ENCODE measurements at regions not wholly inside any gene's neighbourhood (a gene's known extent, or its start where the extent isn't known, plus 50 kb on each side); places are given as distances from the start of the nearest gene placed in this dataset.
"Not testable (repeated sequence)": the region's sequence is repeated elsewhere in the genome, so short reads cannot be mapped to it uniquely, and the experiment has no call there.

DNA sequence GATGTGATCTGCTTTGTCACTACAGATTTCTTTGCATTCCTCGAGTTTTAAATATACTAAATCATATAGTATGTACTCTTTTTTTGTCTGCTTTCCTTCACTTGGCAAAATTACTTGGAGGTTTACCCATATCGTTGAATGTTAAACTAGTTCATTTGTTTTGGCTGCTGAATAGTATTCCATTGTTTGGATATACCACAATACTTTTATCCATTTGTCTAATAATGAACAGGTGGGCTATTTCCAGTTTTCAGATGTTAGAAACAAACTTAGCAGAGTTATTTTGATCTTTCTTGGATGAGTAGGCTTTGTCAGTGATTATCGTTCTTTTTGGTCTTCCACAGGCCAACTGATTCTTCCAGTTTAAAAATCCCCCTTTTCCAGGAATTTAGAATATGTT, 154.0 kb upstream of the TGFBR2 start:
- no peak for DNase-seq

DNA sequence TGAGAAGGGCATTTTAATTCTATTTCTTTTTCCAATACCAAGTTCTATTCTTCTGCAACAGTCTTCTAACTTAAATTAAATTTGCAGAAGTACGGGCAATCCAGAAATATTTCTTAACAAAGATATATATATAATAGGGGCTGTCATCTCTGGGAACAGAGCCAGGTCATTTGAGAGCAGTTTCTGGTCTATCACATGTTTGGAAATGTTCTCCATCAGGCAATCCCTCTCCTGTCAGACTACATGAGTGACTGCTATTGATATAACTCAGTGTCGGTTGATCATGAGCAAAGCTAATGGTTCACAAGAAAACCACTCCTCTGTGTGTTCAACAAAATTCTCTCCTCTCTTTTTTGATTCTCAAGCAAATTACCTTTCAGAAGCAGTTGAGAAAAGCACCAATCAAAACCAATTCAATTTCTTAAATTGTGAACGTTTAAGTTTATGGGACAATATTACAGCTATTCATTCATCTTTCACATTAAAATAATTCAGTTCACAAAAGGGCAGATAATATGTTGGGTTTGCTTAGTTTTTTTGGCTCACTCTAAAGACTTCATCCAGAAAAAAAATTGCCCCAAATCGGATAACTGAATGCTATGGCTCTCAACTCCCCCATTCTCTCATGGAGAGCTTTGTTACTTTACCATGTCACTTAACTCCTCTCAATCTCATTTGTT, 152.9 kb upstream of the TGFBR2 start:
- DNase-seq: no peak

DNA sequence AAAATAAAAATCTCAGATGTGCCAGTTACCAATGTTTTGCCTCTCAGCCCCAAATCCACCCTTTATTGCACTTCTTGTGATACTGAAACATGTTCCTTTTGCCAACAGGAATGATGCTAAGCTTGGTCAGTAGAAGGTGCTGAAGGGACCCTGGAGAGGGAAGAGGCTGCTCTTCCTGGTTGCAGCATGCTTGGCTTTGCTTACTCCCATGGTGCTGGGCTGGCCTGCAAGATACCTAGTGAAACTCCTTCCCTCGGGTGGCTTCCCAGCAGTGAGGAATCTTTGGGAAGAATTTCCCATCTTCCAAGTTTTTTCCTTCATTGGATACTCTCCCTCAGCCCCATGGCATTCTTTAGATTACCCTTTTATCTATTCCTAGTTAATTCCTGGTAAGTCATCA, 151.8 kb upstream of the TGFBR2 start:
- no peak for DNase-seq

DNA sequence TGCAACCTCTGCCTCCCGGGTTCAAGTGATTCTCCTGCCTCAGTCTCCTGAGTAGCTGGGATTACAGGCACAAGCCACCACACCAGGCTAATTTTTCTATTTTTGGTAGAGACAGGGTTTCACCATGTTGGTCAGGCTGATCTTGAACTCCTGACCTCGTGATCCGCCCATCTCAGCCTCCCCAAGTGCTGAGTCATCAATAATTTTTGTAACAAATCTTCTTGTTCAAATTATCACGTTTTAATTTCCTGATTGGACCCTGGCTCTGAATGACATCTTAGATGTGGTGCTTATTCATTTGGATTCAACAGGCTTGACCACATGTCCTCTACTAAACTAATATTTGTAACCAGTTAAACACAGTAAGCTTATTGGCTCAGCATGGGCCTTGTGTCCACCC, 151.3 kb upstream of the TGFBR2 start:
- DNase-seq: not testable (repeated sequence)

DNA sequence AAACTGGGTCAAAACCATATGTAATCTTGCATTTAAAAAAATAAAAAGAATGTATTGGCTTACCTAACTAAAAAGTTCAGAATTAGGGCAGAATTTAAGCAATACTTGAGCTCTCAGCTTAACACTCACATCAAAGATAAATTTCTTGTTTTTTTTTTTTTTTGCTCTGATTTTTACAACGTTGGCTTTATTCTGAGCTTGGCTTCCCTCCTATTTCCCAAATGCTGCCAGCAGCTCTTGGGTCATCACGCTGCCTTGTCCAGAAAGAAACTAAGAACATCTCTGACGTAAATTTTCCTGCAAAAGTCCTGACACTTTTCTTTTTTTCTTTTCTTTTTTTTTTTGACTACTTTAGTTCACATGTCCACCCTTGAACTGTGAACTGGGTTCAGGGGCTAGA, 150.6 kb upstream of the TGFBR2 start:
- DNase-seq: no peak

DNA sequence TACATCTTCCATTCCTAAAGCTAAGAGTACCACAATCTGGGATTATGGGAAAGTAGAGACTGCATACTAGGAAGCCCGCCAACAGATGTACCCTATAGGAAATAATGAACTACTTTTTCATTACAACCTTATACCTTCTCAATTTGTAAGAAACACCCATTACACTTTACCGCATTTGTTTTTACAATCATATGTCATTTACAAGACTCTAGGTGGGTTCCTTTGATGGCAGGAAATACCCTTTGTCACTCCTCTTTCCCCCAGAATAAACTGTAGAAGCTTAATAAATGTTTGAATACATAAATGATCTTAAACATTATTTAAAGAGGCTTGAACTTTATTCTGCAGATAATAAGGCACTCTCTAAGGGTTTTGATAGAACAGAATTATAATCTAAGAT, 150.1 kb upstream of the TGFBR2 start:
- DNase-seq: no peak

DNA sequence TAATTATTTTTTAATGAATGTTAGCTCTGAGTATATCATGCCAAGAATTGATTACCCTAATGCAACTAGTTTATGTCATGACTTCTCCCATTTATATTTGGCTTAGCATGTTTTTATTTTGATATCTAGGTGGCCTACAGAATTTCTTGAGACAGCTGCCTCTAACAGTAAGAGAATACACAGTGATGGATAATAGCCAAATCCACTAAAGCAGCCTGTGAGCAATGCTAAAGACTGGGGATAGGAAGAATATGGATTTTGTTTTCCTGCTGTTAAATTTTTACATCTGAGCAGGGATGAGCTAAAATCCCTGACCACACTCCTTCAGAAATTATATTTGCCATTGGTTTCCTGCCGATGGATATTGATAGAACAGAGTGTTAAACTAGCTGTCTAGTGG, 149.3 kb upstream of the TGFBR2 start:
- DNase-seq: no peak

DNA sequence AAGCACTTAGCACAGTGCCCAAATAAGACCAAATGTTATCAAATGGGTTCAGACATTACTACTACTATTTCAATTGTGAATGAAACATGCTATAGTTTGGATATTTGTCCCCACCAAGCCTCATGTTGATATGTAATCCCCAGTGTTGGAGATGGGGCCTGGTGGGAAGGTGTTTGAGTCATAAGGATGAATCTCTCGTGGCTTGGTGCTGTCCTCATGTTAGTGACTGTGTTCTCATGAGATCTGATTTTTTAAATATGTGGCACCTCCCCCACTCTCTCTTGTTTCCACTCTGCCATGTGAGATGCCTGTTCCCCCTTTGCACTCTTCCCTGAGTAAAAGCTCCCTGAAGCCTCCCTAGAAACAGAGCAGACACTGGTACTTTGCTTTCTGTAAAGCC, 148.7 kb upstream of the TGFBR2 start:
- DNase-seq: no peak

DNA sequence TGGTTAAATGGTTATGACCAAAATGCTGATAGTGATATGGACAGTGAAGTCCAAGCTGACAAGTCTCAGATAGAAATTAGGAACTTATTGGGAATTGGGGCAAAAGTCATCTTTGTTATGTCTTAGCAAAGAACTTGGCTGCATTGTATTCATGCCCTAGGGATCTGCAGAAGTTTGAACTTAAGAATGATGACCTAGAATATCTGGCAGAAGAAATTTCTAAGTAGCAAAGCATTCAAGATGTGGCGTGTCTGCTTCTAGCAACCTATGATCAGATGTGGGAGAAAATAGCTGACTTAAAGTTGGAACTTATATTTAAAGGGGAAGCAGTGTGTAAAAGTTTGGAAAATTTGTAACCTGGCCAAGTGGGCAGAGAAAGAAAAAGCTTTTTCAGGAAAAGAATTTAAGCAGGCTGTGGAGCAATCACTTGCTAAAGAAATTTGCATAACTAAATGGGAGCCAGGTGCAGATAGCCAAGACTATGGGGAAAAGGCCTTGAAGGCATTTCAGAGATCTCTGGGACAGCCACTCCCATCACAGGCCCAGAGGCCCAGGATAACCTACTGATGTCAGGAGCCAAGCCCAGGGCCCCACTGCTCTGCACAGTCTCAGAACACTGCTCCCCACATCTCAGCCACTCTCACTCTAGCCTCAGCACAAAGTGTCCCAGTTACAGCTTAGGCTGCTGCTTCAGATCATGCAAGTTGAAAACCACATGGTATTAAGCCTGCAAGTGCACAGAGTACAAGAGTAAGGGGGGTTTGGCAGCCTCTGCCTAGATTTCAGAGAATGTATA, 147.8 kb upstream of the TGFBR2 start:
- DNase-seq: no peak

DNA sequence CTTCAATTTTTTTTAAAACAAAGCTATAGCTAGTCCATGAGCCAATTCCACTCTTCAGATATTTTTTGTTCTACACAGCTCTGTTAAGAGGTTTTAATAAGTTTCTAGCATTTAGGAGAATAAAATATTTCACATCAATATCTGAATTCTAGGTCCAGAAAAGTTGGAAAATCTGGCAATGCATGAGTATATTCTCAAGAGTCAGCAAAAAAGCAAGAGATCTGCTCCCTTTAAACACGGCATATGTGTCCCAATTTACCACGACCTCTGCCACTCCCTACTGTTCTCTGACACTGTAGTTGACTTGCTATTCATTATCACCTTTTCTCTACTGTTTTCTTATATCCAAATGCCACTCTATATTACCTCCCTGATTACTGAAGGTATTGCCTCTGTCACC, 145.1 kb upstream of the TGFBR2 start:
- no peak for DNase-seq

DNA sequence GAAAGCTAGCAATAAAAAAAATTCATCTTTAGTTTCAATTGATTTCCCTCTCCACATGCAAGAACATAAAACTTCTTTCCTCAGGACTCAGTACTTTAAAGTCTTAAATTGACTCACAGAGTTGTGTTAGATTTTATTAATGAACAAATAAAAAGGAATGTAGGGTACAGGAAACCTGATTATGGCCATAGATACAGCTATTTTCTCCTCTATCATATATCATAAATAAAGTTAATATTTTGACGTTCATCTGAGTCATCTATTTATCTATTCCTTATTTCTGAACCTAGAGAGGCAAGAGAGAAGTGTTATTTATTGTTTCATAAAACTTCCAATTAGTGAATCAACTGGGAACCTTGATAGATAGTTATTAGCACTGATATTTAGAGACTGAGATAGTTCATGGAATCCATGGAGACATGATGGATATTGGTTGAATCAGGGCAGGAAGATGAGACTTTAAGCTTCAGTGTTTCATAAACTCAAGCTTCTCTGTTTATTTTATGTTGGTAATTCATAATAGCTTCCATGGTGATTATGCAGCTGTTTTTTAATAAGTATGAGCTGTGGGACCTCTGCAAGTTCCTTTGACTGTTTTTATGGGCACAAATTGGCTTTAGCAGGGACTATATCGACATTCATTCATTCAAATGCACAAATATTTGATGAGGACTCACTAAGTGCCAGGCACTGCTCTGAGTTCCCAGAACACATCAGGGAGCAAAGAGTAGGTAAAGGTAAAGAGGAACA, 143.5 kb upstream of the TGFBR2 start:
- DNase-seq: no peak

DNA sequence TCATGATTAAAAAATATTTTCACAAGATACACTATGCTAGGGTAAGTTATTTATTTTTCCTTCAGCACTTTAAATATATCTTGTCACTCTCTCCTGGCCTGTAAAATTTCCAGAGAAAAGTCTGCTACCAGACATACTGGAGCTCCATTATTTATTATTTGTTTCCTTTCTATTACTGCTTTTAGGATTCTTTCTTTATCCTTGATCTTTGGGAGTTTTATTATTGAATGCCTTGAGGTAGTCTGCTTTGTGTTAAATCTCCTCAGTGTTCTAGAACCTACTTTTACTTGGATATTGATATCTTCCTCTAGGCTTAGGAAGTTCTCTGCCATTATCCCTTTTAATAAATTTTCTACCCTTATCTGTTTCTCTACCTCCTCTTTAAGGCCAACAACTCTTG, 142.0 kb upstream of the TGFBR2 start:
- DNase-seq: no peak

DNA sequence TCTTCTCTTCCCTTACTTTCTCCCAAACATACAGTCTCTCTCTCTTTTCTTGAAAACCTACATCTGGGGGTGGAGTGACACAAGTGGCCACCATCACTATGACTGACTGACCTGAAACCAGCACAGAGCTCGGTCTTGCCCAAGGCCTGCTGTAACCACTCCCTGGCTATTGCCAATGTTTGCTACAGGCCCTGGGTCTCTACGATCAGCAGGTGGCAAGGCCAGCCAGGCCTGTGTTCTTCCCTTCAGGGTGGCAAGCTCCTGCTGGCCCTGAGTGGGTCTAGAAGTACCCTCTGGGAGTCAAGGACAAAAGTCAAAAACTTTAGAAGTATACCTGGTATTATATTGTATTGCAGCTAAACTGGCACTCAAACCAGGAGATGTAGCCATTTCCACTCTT, 140.9 kb upstream of the TGFBR2 start:
- DNase-seq: no peak

DNA sequence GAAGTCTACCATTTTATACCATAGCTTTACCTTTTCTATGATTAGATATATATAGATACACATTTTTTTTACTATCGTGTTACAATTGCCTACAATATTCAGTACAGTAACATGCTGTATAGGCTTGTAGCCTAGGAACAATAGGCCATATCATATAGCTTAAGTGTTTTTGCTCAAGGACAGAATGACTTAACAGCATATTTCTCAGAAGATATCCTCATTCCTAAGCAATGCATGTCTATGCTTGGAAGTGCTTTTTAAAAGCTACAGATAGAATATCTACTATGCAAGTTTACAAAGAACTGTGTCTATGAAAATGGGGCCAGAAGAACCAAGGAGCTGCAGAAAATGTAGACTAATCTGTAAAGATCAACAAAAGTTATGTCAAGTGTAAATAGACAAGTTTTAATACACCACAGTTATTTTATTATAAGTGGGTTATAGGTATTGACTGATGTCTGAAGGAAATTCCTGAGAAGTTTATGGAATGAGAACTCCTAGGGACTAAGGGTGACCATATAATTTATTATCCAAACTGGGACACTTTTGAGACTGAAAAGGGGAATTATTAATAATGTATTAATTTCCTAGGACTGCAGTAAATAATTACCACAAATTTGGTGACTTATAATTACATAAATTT, 138.7 kb upstream of the TGFBR2 start:
- no peak for DNase-seq

DNA sequence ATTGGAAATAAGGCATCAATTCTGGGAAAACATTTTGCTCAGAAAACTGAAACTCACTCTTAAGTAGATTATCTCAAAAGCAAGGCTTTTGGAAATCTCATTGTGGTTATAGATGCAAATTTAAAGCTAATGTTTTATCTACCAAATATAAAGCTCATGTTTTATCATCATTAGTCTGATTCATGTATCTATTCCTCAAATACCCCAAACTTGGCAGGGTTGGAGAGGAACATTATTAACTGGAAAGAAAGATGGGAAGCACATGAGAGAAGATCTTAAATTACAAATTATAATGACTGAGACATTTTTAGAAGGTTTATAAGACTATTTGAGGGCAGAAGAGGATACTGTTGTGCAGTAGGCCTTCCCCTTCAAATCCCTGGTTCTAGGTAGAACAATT, 137.3 kb upstream of the TGFBR2 start:
- no peak for DNase-seq

DNA sequence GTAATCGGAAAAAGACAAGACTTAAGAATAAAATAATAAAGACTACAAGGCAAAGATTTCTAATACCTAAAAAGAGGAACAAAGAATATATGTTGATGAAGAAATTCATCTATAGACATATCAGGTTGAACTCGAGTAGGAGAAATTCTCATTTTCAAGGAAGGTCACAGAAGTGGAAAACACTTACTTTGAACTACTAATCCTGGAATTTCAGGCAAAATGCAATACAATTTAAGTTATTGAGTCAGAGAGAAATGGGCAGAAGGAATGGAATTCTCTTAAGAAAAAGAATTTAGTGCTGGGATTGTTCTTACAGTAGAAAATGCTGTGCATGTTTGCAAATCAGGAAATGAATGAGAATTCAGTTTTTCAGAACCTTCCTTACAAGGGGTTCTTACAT, 135.9 kb upstream of the TGFBR2 start:
- no peak for DNase-seq

DNA sequence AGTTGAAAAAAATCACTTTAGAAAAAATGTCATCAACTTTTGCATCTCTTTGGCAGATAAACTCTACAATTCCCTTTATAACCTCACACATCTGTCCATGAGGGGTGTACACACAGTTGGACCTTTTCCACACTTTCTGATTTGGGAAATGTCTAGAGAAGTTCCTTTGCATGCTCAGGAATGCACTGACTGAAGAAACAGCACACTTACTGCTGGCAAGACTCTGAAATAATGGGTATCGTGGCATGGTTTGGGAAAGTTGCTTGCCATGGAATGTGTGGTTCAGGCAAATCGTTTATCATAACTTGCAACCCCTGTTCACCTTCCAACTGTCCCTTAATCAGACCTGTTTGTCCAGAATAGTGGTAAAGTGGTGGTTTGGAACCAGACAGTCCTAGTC, 135.3 kb upstream of the TGFBR2 start:
- no peak for DNase-seq

DNA sequence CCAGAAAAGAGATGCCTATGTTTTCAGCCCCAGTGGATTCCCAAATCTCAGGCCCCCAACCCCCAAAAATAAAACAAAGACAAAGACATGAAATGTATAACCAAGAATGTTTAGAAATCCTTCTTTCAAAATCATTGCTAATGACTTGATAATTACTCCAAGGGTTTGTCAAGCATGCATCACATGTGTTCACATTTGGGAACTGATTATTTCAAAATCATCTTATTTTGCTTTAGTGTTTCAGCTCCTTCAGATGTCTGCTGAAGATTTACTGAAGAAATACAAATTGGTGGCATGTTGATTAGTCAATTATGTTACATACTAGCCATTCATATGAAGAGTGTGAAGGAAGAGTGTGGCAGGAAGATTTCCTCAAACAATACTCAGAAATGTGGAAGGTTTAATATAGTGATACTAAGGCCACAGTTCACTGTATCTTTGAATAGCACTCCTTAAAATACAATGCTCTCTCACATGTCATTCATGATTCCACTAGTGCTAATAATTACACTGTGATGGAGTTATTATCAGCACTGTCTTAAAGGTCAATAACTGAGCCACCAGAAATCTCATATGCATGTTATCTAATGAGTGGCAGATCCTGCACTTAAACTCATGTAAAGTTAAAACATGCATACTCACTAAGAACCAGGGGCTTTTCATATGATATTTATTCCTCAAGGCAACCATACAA, 134.5 kb upstream of the TGFBR2 start:
- DNase-seq: no peak

DNA sequence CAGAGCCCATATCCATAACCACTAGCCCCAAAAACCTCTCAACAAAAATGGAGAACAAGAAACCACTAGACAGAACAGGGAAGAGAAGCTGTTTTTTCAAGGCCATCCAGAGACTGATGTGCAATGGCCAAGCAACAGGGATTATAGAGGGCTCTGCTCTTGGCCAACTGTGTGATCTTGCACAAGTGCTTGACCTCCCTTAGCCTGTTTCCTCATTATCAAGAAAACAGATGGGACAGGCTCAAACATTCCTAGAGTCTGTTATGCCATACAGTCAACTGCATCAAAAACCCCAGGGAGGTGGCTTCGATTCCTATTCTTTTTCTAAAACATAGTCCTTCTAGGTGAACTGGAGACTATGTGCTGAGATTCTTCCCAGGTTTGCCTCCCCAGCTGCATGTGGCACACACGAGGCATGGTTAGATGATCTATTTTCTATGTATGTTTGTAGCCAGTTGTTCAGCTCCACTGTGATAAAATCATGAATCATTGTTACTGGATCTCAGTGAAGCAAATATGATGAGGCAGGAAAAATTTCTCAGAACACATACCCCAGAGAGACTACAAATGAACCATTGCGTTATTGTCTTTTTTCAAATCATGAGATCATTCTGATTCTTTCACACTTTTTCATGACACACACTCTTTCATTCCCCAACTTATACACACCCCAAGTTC, 132.9 kb upstream of the TGFBR2 start:
- no peak for DNase-seq

DNA sequence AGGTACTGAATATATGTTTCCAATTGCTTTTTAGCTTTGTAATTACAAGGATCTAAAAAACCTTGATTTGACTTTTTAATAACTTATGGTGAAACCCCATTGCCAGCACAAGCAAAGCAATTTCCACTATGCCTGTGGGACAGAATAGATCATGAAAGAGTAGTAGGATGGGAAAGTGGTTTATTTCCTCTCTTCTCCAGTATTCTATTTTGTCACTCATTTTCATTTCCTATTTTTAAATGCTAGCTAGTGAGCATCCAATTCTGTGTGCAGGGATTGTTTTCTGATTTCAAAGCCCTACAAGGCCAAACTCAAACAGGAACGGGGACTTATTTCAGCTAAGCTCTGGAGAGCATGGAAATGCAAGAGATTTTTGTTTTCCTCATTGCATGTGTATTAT, 132.0 kb upstream of the TGFBR2 start:
- DNase-seq: no peak

DNA sequence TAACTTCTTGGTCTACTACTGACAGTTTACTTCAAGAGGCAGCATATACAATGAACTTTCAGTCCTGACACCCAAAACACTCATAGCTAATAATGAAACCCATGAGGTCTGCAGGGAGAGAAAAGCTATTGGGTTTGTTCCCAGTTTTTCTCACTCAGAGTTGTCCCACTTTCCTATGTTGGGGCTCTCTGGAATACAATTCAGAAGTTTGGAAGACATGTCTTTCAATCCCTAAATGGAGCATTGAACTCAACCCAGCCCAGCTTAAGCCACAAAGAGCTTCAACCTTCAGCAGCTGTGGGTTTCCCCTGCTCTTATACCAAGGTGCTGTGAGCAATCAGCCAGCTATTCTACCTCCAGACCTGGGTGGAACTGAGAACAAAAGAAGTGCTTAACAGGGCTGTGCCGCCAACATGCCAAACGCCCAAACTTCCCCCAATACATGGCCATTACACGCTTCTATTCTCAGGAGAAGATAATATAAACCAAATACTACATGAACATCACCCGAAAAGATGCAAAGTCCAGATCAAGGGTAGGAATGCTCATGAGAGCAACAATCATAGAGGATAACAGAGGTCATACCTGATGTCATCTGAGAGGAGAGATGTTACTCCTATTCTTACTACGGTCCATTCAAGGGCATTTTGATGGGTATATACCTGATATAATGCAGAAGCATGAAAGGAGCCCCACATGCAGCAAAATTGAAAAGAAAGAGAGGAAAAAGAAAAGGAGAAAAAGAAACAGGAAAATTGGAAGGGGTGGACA, 131.2 kb upstream of the TGFBR2 start:
- no peak for DNase-seq

DNA sequence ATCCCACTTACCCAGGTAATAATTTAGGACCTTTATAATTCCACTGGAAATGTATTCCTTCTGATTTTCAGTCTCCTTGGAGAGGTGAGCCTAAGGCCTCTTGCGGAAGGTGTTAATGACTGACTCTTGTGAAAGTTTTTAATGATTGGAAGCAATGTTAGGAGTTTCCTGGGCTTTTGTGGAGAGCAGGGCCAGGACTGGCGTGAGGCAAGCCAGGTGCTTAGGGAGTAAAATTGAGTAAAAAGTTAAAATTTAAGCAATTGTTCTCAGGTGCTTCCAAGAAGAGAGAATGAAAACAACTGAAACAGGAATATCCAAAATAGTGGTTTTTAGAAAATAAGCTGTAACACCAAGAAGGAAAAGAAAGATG, 130.6 kb upstream of the TGFBR2 start:
- no peak for DNase-seq
